A549 (cell line): ENCODE measurements at regions not wholly inside any gene's neighbourhood (a gene's known extent, or its start where the extent isn't known, plus 50 kb on each side); places are given as distances from the start of the nearest gene placed in this dataset.

ENCODE experiments used
- ATAC-seq, 2 experiments: fragments of 200-7000 bp in 1 of 2; fragments of >200 bp in 1 of 2; cut with Nextera tagmentation in 1 of 2; cut with Tn5 transposase in 1 of 2; 3 replicates each; pipeline versions ENCODE4 v1.8.0 to v1.9.1; 2018 to 2020; ENCODE audit warnings: mild to moderate bottlenecking in 1 of 2, moderate library complexity in 1 of 2
- CTCF ChIA-PET: fragments of 300-600 bp; sonication (Branson Sonifier 250); formaldehyde crosslinking; extraction: SDS; loops from one replicate; lab custom pipeline; 2021; ENCODE audit warnings: antibody characterized with exemption, inconsistent platforms; lab: Yijun Ruan, JAX
- POLR2A ChIA-PET: fragments of 350-600 bp; formaldehyde crosslinking; extraction: SDS; loops from one replicate; lab custom pipeline; 2021; ENCODE audit warnings: antibody characterized with exemption, inconsistent platforms; lab: Yijun Ruan, JAX
- DNase-seq, 2 experiments: peaks; one replicate each; pipeline versions ENCODE4 v3.0.0 to v3.0.0-alpha.2; 2011 to 2016; ENCODE audit warnings: low read depth in 1 of 2, low spot score in 1 of 2
- FAIRE-seq: peaks from 2 replicates; lab custom pipeline; 2011; peaks lifted over from hg19 to GRCh38; lab: Jason Lieb, UNC
- H3K27ac ChIP-seq, 2 experiments: fragments of >200 bp; sonication (Bioruptor Twin); formaldehyde crosslinking; 3 replicates each; pipeline ENCODE4 v1.5.1; 2016 to 2017
- H3K4me1 ChIP-seq: fragments of >200 bp; sonication (Bioruptor Twin); formaldehyde crosslinking; 3 replicates; pipeline ENCODE4 v1.6.1; 2016
- H3K4me2 ChIP-seq: fragments of >200 bp; sonication (Bioruptor Twin); formaldehyde crosslinking; 3 replicates; pipeline ENCODE4 v1.6.1; 2016
- H3K4me3 ChIP-seq: fragments of >200 bp; sonication (Bioruptor Twin); formaldehyde crosslinking; 3 replicates; pipeline ENCODE4 v1.5.1; 2016
- H3K9me3 ChIP-seq: fragments of >200 bp; sonication (Bioruptor Twin); formaldehyde crosslinking; 3 replicates; pipeline ENCODE4 v1.6.1; 2016
- ATOH8 ChIP-seq: fragments of 250-450 bp; sonication (Bioruptor Pico); IDR thresholded peaks from 2 replicates; pipeline ENCODE4 v1.5.0; 2020; ENCODE audit warnings: low read depth, mild to moderate bottlenecking, moderate library complexity
- BCL3 ChIP-seq: fragments of >200 bp; sonication (Bioruptor Twin); formaldehyde crosslinking; IDR thresholded peaks from 3 replicates; pipeline ENCODE4 v1.6.1; 2016
- CBX8 ChIP-seq: fragments of 200-600 bp; sonication (generic); IDR thresholded peaks from 2 replicates; pipeline ENCODE4 v1.6.1; 2016
- EHMT2 ChIP-seq: fragments of 200-600 bp; sonication (generic); IDR thresholded peaks from 2 replicates; pipeline ENCODE4 v1.6.1; 2016; ENCODE audit warnings: antibody characterized with exemption, low read depth, mild to moderate bottlenecking, moderate library complexity
- FOXS1 ChIP-seq: fragments of 250-450 bp; sonication (Bioruptor Pico); IDR thresholded peaks from 2 replicates; pipeline ENCODE4 v1.5.0; 2020; ENCODE audit warnings: mild to moderate bottlenecking, moderate library complexity
- GATA3 ChIP-seq: IDR thresholded peaks from 2 replicates; pipeline ENCODE4 v1.6.1; 2012; ENCODE audit warnings: borderline replicate concordance
- HDAC2 ChIP-seq: fragments of 200-600 bp; sonication (generic); IDR thresholded peaks from 2 replicates; pipeline ENCODE4 v1.6.1; 2016
- HOXB5 ChIP-seq: fragments of 250-450 bp; sonication (Bioruptor Pico); IDR thresholded peaks from 2 replicates; pipeline ENCODE4 v1.5.0; 2020; ENCODE audit warnings: mild to moderate bottlenecking, moderate library complexity
- JUN ChIP-seq, 2 experiments: fragments of >200 bp; sonication (Bioruptor Twin); formaldehyde crosslinking; IDR thresholded peaks; 2 replicates in 1 of 2; 3 replicates in 1 of 2; pipeline ENCODE4 v1.6.1; 2016 to 2017
- JUNB ChIP-seq: fragments of >200 bp; sonication (Bioruptor Twin); formaldehyde crosslinking; IDR thresholded peaks from 2 replicates; pipeline ENCODE4 v1.6.1; 2016
- MAFK ChIP-seq: fragments of 450-650 bp; IDR thresholded peaks from 2 replicates; pipeline ENCODE4 v1.6.1; 2014; ENCODE audit not compliant: partially characterized antibody
- NPAS2 ChIP-seq: fragments of 250-450 bp; sonication (Bioruptor Pico); IDR thresholded peaks from 2 replicates; pipeline ENCODE4 v1.8.0; 2022; ENCODE audit warnings: mild to moderate bottlenecking, moderate library complexity, borderline replicate concordance
- PHF8 ChIP-seq: fragments of 200-600 bp; sonication (generic); IDR thresholded peaks from 2 replicates; pipeline ENCODE4 v1.6.1; 2016; ENCODE audit warnings: low read depth, mild to moderate bottlenecking, antibody characterized with exemption, moderate library complexity, borderline replicate concordance
- POLR2AphosphoS2 ChIP-seq: conservative IDR thresholded peaks from 2 replicates; pipeline ENCODE4 v1.6.1; 2012; ENCODE audit warnings: low read length, improper control_type of control experiment, inconsistent platforms
- RAD21 ChIP-seq, 2 experiments: fragments of >200 bp in 1 of 2; sonication (Bioruptor Twin) in 1 of 2; formaldehyde crosslinking in 1 of 2; IDR thresholded peaks in 1 of 2; conservative IDR thresholded peaks in 1 of 2; 2 replicates in 1 of 2; 3 replicates in 1 of 2; pipeline ENCODE4 v1.6.1; 2012 to 2018; ENCODE audit warnings: inconsistent platforms in 1 of 2
- TFCP2L1 ChIP-seq: fragments of 250-450 bp; sonication (Bioruptor Pico); IDR thresholded peaks from 2 replicates; pipeline ENCODE4 v1.5.0; 2021; ENCODE audit warnings: mild to moderate bottlenecking
- WGBS: methylation state at CpG from one replicate; pipeline ENCODE4 v1.1.6; 2017; ENCODE audit errors: missing lambda C conversion rate; 5-methylcytosine and 5-hydroxymethylcytosine counted together
- TF ChIP-seq, protein P1 (sequence below): IDR thresholded peaks from 2 replicates; pipeline ENCODE4 v1.6.1; 2012
- TF ChIP-seq, protein P2 (sequence below): IDR thresholded peaks from 2 replicates; pipeline ENCODE4 v1.6.1; 2012; ENCODE audit warnings: low read depth, borderline replicate concordance
- TF ChIP-seq, protein P3 (sequence below): fragments of 150-350 bp; IDR thresholded peaks from 2 replicates; pipeline ENCODE4 v1.6.1; 2014; ENCODE audit warnings: low read depth, mild to moderate bottlenecking, low read length
- TF ChIP-seq, protein P4 (sequence below): fragments of >200 bp; sonication (Bioruptor Twin); formaldehyde crosslinking; IDR thresholded peaks from 3 replicates; pipeline ENCODE4 v1.5.1; 2016

GRCh38 chr18:77651441-77651840 is 401.8 kb downstream of the GALR1 start:
- WGBS: 0% methylated on average over 2 of the region's 13 CpGs

DNA sequence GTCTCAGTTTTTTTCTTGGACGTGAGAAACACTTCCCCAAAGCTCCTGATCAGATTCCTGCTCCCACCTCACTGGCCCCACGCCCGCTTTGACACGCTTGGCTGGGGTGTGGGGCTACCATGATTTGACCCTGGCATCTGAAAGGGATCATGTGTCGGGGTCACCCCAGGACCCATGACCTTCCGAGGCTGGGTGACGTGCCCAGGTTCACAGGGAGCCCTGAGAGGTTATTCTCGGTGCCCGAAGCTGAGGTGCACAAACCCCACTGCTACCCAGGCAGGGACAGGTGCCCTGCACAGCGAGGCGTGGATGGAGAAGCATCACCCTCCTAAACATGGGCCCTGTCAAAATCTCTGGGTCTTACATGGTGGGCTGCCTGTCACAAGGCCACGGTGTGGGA is 404.1 kb downstream of the GALR1 start:
- Histone ChIP-seq H3K9me3 (no peaks in the 10 kb centered on the region), H3K4me2 (no peak overlapping the region), H3K27ac (no peak overlapping the region), H3K4me3 (no peak overlapping the region), H3K4me1 (no peaks in the 10 kb centered on the region)
- WGBS: 8% methylated on average over 7 of the region's 12 CpGs
- ATAC-seq (no peak), FAIRE-seq (no peak), DNase-seq (no peak)
- ChIA-PET POLR2A (no interaction called here), CTCF (no interaction called here)
- TF ChIP-seq ATOH8 (CRISPR knock-in tag): no peak
- no peak for TF ChIP-seq PHF8

More at GRCh38 chr18:77651441-77651840, 401.8 kb downstream of the GALR1 start:
- no peak overlapping the region for H3K4me2 ChIP-seq
- FAIRE-seq (no peak), ATAC-seq (no peak), DNase-seq (no peak)
- H3K4me3 ChIP-seq: no peak overlapping the region
- CTCF ChIA-PET: interaction anchor here (0.9 to 1.5 kb wide), 10 partner anchors 8 to 654 kb away, joined by 3 to 6 read pairs (median 4); no protein-coding TSS in a partner anchor
- POLR2A ChIA-PET: no interaction called here
- no peaks in the 10 kb centered on the region for H3K4me1 ChIP-seq
- H3K27ac ChIP-seq: no peak overlapping the region
- no peaks in the 10 kb centered on the region for H3K9me3 ChIP-seq
- TF ChIP-seq CBX8: no peak
- TF ChIP-seq TFCP2L1 (CRISPR knock-in tag): no peak
- TF ChIP-seq, protein P1, sequence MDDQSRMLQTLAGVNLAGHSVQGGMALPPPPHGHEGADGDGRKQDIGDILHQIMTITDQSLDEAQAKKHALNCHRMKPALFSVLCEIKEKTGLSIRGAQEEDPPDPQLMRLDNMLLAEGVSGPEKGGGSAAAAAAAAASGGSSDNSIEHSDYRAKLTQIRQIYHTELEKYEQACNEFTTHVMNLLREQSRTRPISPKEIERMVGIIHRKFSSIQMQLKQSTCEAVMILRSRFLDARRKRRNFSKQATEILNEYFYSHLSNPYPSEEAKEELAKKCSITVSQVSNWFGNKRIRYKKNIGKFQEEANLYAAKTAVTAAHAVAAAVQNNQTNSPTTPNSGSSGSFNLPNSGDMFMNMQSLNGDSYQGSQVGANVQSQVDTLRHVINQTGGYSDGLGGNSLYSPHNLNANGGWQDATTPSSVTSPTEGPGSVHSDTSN: no peak
- TF ChIP-seq HOXB5: no peak
- TF ChIP-seq MAFK: no peak
- no peak for TF ChIP-seq JUNB
- no peak for TF ChIP-seq HDAC2
- no peak for TF ChIP-seq NPAS2
- TF ChIP-seq BCL3: no peak
- no peak for TF ChIP-seq RAD21 (conservative IDR thresholded peaks at IDR 0.05 in 1 of 2, IDR thresholded peaks at IDR 0.05 in 1 of 2)
- TF ChIP-seq, protein P2, sequence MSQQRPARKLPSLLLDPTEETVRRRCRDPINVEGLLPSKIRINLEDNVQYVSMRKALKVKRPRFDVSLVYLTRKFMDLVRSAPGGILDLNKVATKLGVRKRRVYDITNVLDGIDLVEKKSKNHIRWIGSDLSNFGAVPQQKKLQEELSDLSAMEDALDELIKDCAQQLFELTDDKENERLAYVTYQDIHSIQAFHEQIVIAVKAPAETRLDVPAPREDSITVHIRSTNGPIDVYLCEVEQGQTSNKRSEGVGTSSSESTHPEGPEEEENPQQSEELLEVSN: no peak
- no peak for TF ChIP-seq POLR2AphosphoS2
- TF ChIP-seq JUN (IDR thresholded peaks at IDR 0.05): no peak
- TF ChIP-seq GATA3: no peak
- no peak for TF ChIP-seq FOXS1 (CRISPR knock-in tag)
- no peak for TF ChIP-seq PHF8
- no peak for TF ChIP-seq EHMT2
- TF ChIP-seq, protein P3, sequence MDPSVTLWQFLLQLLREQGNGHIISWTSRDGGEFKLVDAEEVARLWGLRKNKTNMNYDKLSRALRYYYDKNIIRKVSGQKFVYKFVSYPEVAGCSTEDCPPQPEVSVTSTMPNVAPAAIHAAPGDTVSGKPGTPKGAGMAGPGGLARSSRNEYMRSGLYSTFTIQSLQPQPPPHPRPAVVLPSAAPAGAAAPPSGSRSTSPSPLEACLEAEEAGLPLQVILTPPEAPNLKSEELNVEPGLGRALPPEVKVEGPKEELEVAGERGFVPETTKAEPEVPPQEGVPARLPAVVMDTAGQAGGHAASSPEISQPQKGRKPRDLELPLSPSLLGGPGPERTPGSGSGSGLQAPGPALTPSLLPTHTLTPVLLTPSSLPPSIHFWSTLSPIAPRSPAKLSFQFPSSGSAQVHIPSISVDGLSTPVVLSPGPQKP: no peak
- TF ChIP-seq, protein P4, sequence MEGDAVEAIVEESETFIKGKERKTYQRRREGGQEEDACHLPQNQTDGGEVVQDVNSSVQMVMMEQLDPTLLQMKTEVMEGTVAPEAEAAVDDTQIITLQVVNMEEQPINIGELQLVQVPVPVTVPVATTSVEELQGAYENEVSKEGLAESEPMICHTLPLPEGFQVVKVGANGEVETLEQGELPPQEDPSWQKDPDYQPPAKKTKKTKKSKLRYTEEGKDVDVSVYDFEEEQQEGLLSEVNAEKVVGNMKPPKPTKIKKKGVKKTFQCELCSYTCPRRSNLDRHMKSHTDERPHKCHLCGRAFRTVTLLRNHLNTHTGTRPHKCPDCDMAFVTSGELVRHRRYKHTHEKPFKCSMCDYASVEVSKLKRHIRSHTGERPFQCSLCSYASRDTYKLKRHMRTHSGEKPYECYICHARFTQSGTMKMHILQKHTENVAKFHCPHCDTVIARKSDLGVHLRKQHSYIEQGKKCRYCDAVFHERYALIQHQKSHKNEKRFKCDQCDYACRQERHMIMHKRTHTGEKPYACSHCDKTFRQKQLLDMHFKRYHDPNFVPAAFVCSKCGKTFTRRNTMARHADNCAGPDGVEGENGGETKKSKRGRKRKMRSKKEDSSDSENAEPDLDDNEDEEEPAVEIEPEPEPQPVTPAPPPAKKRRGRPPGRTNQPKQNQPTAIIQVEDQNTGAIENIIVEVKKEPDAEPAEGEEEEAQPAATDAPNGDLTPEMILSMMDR: no peak
